LHCN-M2 (cell line): ENCODE measurements at regions not wholly inside any gene's neighbourhood (a gene's known extent, or its start where the extent isn't known, plus 50 kb on each side); places are given as distances from the start of the nearest gene placed in this dataset.

Experiments
- DNase-seq: peaks from one replicate; pipeline ENCODE4 v3.0.0-alpha.2; 2012; ENCODE audit warnings: low read depth

- no peak for DNase-seq
These were observed 327.9 kb downstream of the EN1 start for GRCh38 chr2:118519511-118519910.

- no peak for DNase-seq
These were observed 336.6 kb downstream of the EN1 start for GRCh38 chr2:118510807-118511206.

- no peak for DNase-seq
These were observed 338.0 kb downstream of the EN1 start for GRCh38 chr2:118509319-118510004.

- no peak for DNase-seq
These were observed 339.2 kb downstream of the EN1 start for GRCh38 chr2:118508282-118508681.

- DNase-seq, result no peak
These were observed 342.0 kb downstream of the EN1 start for GRCh38 chr2:118505436-118505835.

GRCh38 chr2:118502106-118502505 lies 345.3 kb downstream of the EN1 start:
- DNase-seq, result no peak

GRCh38 chr2:118498943-118499342 lies 348.5 kb downstream of the EN1 start:
- DNase-seq, result no peak

GRCh38 chr2:118496870-118497611 lies 350.4 kb downstream of the EN1 start:
- DNase-seq, result no peak

GRCh38 chr2:118496467-118496866 lies 351.0 kb downstream of the EN1 start:
- no peak for DNase-seq

- no peak for DNase-seq
These were observed 352.2 kb downstream of the EN1 start for GRCh38 chr2:118495290-118495689.

GRCh38 chr2:118493213-118493612 lies 354.2 kb downstream of the EN1 start:
- no peak for DNase-seq

GRCh38 chr2:118492335-118492734 lies 355.1 kb downstream of the EN1 start:
- peak; percentile 13 for DNase-seq

GRCh38 chr2:118490330-118490729 lies 357.1 kb downstream of the EN1 start:
- DNase-seq, result no peak

GRCh38 chr2:118489712-118490299 lies 357.6 kb downstream of the EN1 start:
- DNase-seq, result no peak

- no peak for DNase-seq
These were observed 366.1 kb downstream of the EN1 start for GRCh38 chr2:118481299-118481698.

GRCh38 chr2:118479020-118479419 lies 368.4 kb downstream of the EN1 start:
- DNase-seq, result no peak

GRCh38 chr2:118477111-118477862 lies 370.2 kb downstream of the EN1 start:
- DNase-seq, result no peak

GRCh38 chr2:118475622-118476205 lies 371.7 kb downstream of the EN1 start:
- no peak for DNase-seq

GRCh38 chr2:118474541-118474920 lies 372.9 kb downstream of the EN1 start:
- no peak for DNase-seq

GRCh38 chr2:118473846-118474540 lies 373.5 kb downstream of the EN1 start:
- no peak for DNase-seq

GRCh38 chr2:118473241-118473640 lies 374.2 kb downstream of the EN1 start:
- DNase-seq, result no peak
